HEK293T (cell line): ENCODE measurements at regions not wholly inside any gene's neighbourhood (a gene's known extent, or its start where the extent isn't known, plus 50 kb on each side); places are given as distances from the start of the nearest gene placed in this dataset.

Experiments
- CTCF ChIA-PET: fragments of 350-600 bp; formaldehyde crosslinking; extraction: SDS; loops from one replicate; lab custom pipeline; 2021; ENCODE audit warnings: antibody characterized with exemption, inconsistent platforms; lab: Yijun Ruan, JAX
- POLR2A ChIA-PET: fragments of 350-600 bp; formaldehyde crosslinking; extraction: SDS; loops from one replicate; lab custom pipeline; 2020; ENCODE audit warnings: antibody characterized with exemption, inconsistent platforms; lab: Yijun Ruan, JAX
- DNase-seq: peaks from one replicate; pipeline ENCODE4 v3.0.0; 2012; ENCODE audit warnings: mixed read lengths; ENCODE audit errors: extremely low spot score
- ARNT ChIP-seq: fragments of 450-650 bp; IDR thresholded peaks from 2 replicates; pipeline ENCODE4 v1.6.1; 2017; ENCODE audit warnings: mild to moderate bottlenecking
- BHLHE40 ChIP-seq: fragments of 450-650 bp; IDR thresholded peaks from 2 replicates; pipeline ENCODE4 v1.6.1; 2016; ENCODE audit warnings: mild to moderate bottlenecking, moderate library complexity, borderline replicate concordance
- CTBP1 ChIP-seq: fragments of 450-650 bp; IDR thresholded peaks from 2 replicates; pipeline ENCODE4 v1.6.1; 2016; ENCODE audit warnings: borderline replicate concordance
- ELF4 ChIP-seq: fragments of 450-650 bp; IDR thresholded peaks from 2 replicates; pipeline ENCODE4 v1.6.1; 2017; ENCODE audit warnings: antibody characterized with exemption
- FOXA1 ChIP-seq: fragments of 450-650 bp; IDR thresholded peaks from 2 replicates; pipeline ENCODE4 v1.6.1; 2016; ENCODE audit warnings: mild to moderate bottlenecking
- FOXK2 ChIP-seq: fragments of 450-650 bp; IDR thresholded peaks from 2 replicates; pipeline ENCODE4 v1.6.1; 2016; ENCODE audit warnings: mild to moderate bottlenecking
- FOXM1 ChIP-seq: fragments of 450-650 bp; IDR thresholded peaks from 2 replicates; pipeline ENCODE4 v1.6.1; 2017; ENCODE audit warnings: mild to moderate bottlenecking, borderline replicate concordance
- HDGF ChIP-seq: fragments of 450-650 bp; IDR thresholded peaks from 2 replicates; pipeline ENCODE4 v1.6.1; 2017; ENCODE audit warnings: antibody characterized with exemption, borderline replicate concordance
- L3MBTL2 ChIP-seq: fragments of 450-650 bp; conservative IDR thresholded peaks from 2 replicates; pipeline ENCODE4 v1.6.1; 2016; ENCODE audit warnings: mild to moderate bottlenecking
- LEF1 ChIP-seq: fragments of 450-650 bp; IDR thresholded peaks from 2 replicates; pipeline ENCODE4 v1.6.1; 2017; ENCODE audit warnings: mild to moderate bottlenecking, borderline replicate concordance
- NFRKB ChIP-seq: fragments of 450-650 bp; IDR thresholded peaks from 2 replicates; pipeline ENCODE4 v1.6.1; 2016; ENCODE audit warnings: mild to moderate bottlenecking, moderate library complexity
- SP1 ChIP-seq: fragments of 450-650 bp; IDR thresholded peaks from 2 replicates; pipeline ENCODE4 v1.6.1; 2017
- SUZ12 ChIP-seq: fragments of 450-650 bp; IDR thresholded peaks from 2 replicates; pipeline ENCODE4 v1.6.1; 2016; ENCODE audit warnings: mild to moderate bottlenecking
- TARDBP ChIP-seq: fragments of 450-650 bp; IDR thresholded peaks from 2 replicates; pipeline ENCODE4 v1.6.1; 2016
- ZNF384 ChIP-seq: fragments of 450-650 bp; IDR thresholded peaks from 2 replicates; pipeline ENCODE4 v1.6.1; 2016
- TF ChIP-seq, protein P1 (sequence below): fragments of 450-650 bp; IDR thresholded peaks from 2 replicates; pipeline ENCODE4 v1.6.1; 2016

DNA sequence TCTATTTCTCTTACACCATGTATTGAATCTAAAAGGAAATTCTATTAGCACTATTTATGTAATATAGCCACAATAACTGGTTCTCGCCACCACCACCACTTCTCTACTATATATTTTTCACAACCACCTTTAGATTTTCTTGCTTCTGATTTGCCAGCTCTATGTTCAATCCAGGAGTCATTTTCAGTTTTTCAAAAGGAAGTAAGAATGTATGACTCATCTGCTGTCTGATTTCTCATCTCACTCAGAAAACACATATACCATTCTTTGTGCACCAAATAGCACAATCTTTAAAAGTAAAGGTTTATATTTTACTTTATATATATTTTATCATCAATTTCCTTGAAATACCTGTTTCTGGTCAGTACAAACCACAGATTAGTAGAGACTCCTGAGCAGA, 1127.5 kb downstream of the TAF11L14 start:
- POLR2A ChIA-PET = no interaction called here
- no peak for DNase-seq
- CTCF ChIA-PET = no interaction called here
- TF ChIP-seq FOXA1 (no peak), BHLHE40 (no peak), L3MBTL2 (no peak), ZNF384 (no peak), NFRKB (no peak), HDGF (no peak), SP1 (no peak), ELF4 (no peak), CTBP1 (no peak), ARNT (no peak), SUZ12 (no peak)

DNA sequence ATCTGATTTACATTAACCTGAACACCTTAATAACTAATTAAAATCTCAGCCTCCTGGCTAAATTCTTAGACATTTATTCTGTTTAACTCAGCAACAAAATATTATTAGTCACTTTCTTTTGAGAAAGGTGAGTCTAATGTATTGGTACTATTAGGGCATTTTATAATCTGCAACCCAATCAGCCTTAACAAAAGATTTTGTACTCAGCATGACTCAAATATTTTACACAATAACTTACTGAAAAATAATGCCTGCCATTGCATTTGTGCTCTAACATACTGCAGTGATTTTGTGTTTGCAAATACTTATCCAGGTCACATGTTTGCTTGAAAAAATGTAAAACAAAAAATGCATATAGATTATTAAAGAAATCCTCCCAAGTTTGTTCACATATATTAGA, 1129.9 kb downstream of the TAF11L14 start:
- POLR2A ChIA-PET = no interaction called here
- CTCF ChIA-PET = no interaction called here
- TF ChIP-seq CTBP1 = no peak
- TF ChIP-seq NFRKB = no peak
- TF ChIP-seq SUZ12 = no peak
- no peak for TF ChIP-seq FOXK2
- TF ChIP-seq SP1 = no peak
- no peak for TF ChIP-seq ARNT
- no peak for TF ChIP-seq ELF4
- no peak for TF ChIP-seq L3MBTL2
- no peak for TF ChIP-seq FOXM1
- no peak for TF ChIP-seq HDGF
- no peak for TF ChIP-seq FOXA1
- no peak for TF ChIP-seq LEF1
- TF ChIP-seq, protein P1, sequence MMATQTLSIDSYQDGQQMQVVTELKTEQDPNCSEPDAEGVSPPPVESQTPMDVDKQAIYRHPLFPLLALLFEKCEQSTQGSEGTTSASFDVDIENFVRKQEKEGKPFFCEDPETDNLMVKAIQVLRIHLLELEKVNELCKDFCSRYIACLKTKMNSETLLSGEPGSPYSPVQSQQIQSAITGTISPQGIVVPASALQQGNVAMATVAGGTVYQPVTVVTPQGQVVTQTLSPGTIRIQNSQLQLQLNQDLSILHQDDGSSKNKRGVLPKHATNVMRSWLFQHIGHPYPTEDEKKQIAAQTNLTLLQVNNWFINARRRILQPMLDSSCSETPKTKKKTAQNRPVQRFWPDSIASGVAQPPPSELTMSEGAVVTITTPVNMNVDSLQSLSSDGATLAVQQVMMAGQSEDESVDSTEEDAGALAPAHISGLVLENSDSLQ = no peak
- no peak for TF ChIP-seq BHLHE40
- no peak for DNase-seq

DNA sequence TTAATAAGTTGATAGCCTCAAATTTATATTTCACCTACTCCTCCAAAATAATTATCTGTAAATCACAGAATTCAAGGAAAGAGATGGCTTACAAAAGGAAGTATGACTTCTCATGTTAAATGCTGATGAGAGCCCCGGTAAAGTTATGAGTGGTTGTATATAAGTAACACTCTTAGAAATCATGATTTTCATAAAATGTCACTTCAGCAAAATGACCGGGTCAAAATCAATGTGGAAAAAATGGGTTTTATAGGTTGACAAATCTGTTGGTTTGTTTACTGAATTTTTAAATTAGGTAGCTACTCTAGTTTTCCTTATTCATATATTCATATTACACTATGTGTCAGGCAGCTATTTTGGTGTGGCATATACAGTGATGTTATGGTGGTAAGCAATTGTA, 1131.0 kb downstream of the TAF11L14 start:
- ChIA-PET POLR2A (no interaction called here), CTCF (no interaction called here)
- DNase-seq = no peak
- no peak for TF ChIP-seq ELF4
- TF ChIP-seq FOXK2 = no peak
- no peak for TF ChIP-seq BHLHE40
- TF ChIP-seq, protein P1 = no peak
- no peak for TF ChIP-seq ARNT
- no peak for TF ChIP-seq TARDBP
- TF ChIP-seq FOXM1 = no peak
- TF ChIP-seq FOXA1 = no peak
- TF ChIP-seq L3MBTL2 = no peak
- no peak for TF ChIP-seq CTBP1
- TF ChIP-seq SUZ12 = no peak
- TF ChIP-seq SP1 = no peak
- TF ChIP-seq NFRKB = no peak
- no peak for TF ChIP-seq ZNF384
- no peak for TF ChIP-seq HDGF
- TF ChIP-seq LEF1 = no peak

DNA sequence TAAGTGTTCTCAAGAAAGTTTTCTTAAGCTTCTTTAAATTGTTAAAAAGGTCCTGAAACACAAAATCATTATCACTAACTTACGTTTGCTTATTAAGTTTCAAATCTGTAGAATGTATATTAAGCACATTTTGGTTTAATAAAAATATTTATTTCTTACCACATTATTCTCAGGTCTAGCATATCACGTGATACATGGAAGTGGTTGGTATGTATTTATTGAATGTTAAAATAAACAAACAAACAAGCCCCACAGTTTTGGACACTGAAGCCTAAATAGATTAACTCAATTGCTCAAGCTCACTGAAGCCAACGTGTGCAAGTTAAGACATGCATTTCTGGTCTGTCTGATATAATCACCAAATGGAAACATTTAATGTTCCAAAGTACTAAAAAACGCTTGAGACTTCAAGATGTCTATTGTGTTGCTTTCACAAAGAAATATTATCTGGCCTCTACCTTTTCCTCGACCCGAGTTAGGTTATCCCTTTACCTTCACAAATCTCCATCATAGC, 1136.9 kb downstream of the TAF11L14 start:
- ChIA-PET CTCF (no interaction called here), POLR2A (no interaction called here)
- TF ChIP-seq L3MBTL2 (no peak), NFRKB (no peak), ELF4 (no peak), TARDBP (no peak), FOXK2 (no peak)
- DNase-seq = no peak

DNA sequence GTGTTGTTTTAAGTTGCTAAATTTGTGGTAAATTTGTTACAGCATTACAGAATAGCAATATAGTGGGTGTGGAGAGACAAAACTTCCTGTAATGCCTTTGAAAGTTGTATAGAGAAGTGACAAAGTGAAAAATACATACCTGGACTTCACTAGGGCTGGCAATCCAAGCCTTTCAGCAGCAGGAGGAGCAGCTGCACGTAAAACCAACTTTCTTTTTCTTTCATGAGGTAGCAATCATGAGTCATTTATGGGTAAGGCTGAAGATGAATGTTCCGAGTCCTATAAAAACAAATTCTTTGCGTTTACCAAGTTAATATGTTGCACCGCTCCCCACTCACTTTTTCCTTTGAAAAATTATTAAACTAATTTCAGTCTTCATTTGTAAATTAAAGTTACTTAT, 1138.2 kb downstream of the TAF11L14 start:
- TF ChIP-seq CTBP1 (no peak), BHLHE40 (no peak), HDGF (no peak), ZNF384 (no peak), TARDBP (no peak), FOXK2 (no peak), SUZ12 (no peak), SP1 (no peak), FOXM1 (no peak), LEF1 (no peak)
- CTCF ChIA-PET = interaction anchor here (0.6 kb wide), 1 partner anchor 1695 kb away, joined by 4 read pairs; no protein-coding TSS in a partner anchor

DNA sequence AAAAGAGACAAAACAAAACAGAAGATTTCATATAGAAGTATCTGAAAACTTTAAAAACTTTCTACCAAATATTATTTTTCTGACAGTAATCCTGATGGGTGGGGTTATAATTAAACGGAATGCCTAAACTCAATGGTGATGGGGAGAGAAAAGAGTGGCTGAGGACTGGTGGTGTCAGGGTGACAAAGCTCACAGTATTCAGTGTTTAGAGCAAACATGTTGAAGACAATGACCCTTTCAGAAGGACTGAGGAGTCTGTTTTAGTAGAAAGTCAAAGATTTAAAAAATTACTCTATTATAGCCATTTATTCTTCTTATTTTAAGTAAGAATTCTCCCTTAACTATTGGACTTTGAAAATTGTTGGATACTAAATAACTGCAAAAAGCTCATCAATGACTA, 1144.0 kb downstream of the TAF11L14 start:
- TF ChIP-seq ELF4 = no peak
- no peak for TF ChIP-seq FOXA1
- TF ChIP-seq, protein P1 = no peak
- TF ChIP-seq TARDBP = no peak
- no peak for TF ChIP-seq LEF1
- no peak for TF ChIP-seq L3MBTL2
- TF ChIP-seq CTBP1 = no peak
- no peak for TF ChIP-seq NFRKB
- TF ChIP-seq HDGF = no peak
- CTCF ChIA-PET = no interaction called here
- POLR2A ChIA-PET = no interaction called here
- DNase-seq = no peak

More for the DNA sequence above, 1138.2 kb downstream of the TAF11L14 start:
- DNase-seq = peak; percentile 9
- POLR2A ChIA-PET = no interaction called here
